ENCODE measurements at regions not wholly inside any gene's neighbourhood (a gene's known extent, or its start where the extent isn't known, plus 50 kb on each side); places are given as distances from the start of the nearest gene placed in this dataset.

- TF ChIP-seq CTCF (IDR thresholded peaks at IDR 0.05; ENCODE audit: borderline replicate concordance, extremely low read depth, low read length, poor library complexity, severe bottlenecking), result no peak
- no peak for TF ChIP-seq EZH2 (IDR thresholded peaks at IDR 0.05; ENCODE audit: borderline replicate concordance, low read depth, low read length, severe bottlenecking)
These were observed 320.2 kb upstream of the SULF2 start for GRCh38 chr20:48105526-48105925.
